ENCODE measurements at regions not wholly inside any gene's neighbourhood (a gene's known extent, or its start where the extent isn't known, plus 50 kb on each side); places are given as distances from the start of the nearest gene placed in this dataset.

- WGBS (ENCODE audit: insufficient coverage, low coverage, low lambda C conversion rate, missing lambda C conversion rate): 17% methylated on average over 3 of the region's 3 CpGs
- no peaks in the 10 kb centered on the region for H3K36me3 ChIP-seq
- DNase-seq (no peak), ATAC-seq (no peak)
- no peaks in the 10 kb centered on the region for H3K9me3 ChIP-seq
- no peak for TF ChIP-seq CTCF (IDR thresholded peaks at IDR 0.05)
- no peak for TF ChIP-seq POLR2A (IDR thresholded peaks at IDR 0.05)
- intact Hi-C loops (cut with DNase I): no loop called here
- H3K4me1 ChIP-seq: no peaks in the 10 kb centered on the region
- H3K27ac ChIP-seq: no peak overlapping the region
- H3K4me3 ChIP-seq: no peak overlapping the region
- no peaks in the 10 kb centered on the region for H3K27me3 ChIP-seq
Observed at GRCh38 chr9:119802133-119802532, 432.9 kb upstream of the BRINP1 start.

- Histone ChIP-seq H3K4me1 (no peaks in the 10 kb centered on the region), H3K4me3 (no peak overlapping the region), H3K9me3 (no peaks in the 10 kb centered on the region), H3K27ac (no peak overlapping the region), H3K27me3 (no peaks in the 10 kb centered on the region), H3K36me3 (no peaks in the 10 kb centered on the region)
- intact Hi-C loops (cut with DNase I): no loop called here
- ATAC-seq: no peak
- 53% methylated on average over 4 of the region's 4 CpGs for whole genome bisulfite sequencing (ENCODE audit: insufficient coverage, low coverage, low lambda C conversion rate, missing lambda C conversion rate)
- no peak for TF ChIP-seq CTCF (IDR thresholded peaks at IDR 0.05)
- no peak for TF ChIP-seq POLR2A (IDR thresholded peaks at IDR 0.05)
- DNase-seq: no peak
Observed at GRCh38 chr9:119801311-119801710, 432.1 kb upstream of the BRINP1 start.

GRCh38 chr9:119795395-119795794 is 426.2 kb upstream of the BRINP1 start:
- Histone ChIP-seq H3K27ac (no peak overlapping the region), H3K4me3 (no peak overlapping the region), H3K36me3 (no peaks in the 10 kb centered on the region), H3K27me3 (no peaks in the 10 kb centered on the region), H3K9me3 (no peaks in the 10 kb centered on the region), H3K4me1 (no peaks in the 10 kb centered on the region)
- ATAC-seq (no peak), DNase-seq (no peak)
- no peak for TF ChIP-seq POLR2A (IDR thresholded peaks at IDR 0.05)
- no peak for TF ChIP-seq CTCF (IDR thresholded peaks at IDR 0.05)
- WGBS (ENCODE audit: insufficient coverage, low coverage, low lambda C conversion rate, missing lambda C conversion rate): 54% methylated on average over 3 of the region's 3 CpGs
- intact Hi-C loops (cut with DNase I): no loop called here

GRCh38 chr9:119794836-119795235 is 425.6 kb upstream of the BRINP1 start:
- intact Hi-C loops (cut with DNase I): no loop called here
- Histone ChIP-seq H3K4me1 (no peaks in the 10 kb centered on the region), H3K27ac (no peak overlapping the region), H3K27me3 (no peaks in the 10 kb centered on the region), H3K9me3 (no peaks in the 10 kb centered on the region), H3K4me3 (no peak overlapping the region), H3K36me3 (no peaks in the 10 kb centered on the region)
- 60% methylated on average over 6 of the region's 6 CpGs for WGBS (ENCODE audit: insufficient coverage, low coverage, low lambda C conversion rate, missing lambda C conversion rate)
- ATAC-seq: no peak
- DNase-seq: no peak
- no peak for TF ChIP-seq POLR2A (IDR thresholded peaks at IDR 0.05)

- peak in 1 of 4 donors; percentile 11 for ATAC-seq
- Histone ChIP-seq H3K4me3 (no peak overlapping the region), H3K4me1 (no peaks in the 10 kb centered on the region), H3K36me3 (no peaks in the 10 kb centered on the region), H3K9me3 (no peaks in the 10 kb centered on the region), H3K27me3 (no peaks in the 10 kb centered on the region), H3K27ac (no peak overlapping the region)
- DNase-seq: no peak
- intact Hi-C loops (cut with DNase I): no loop called here
- no peak for TF ChIP-seq POLR2A (IDR thresholded peaks at IDR 0.05)
- no peak for TF ChIP-seq CTCF (IDR thresholded peaks at IDR 0.05)
- 56% methylated on average over 3 of the region's 3 CpGs for WGBS (ENCODE audit: insufficient coverage, low coverage, low lambda C conversion rate, missing lambda C conversion rate)
Observed at GRCh38 chr9:119793218-119793617, 424.0 kb upstream of the BRINP1 start.
